ENCODE measurements at regions not wholly inside any gene's neighbourhood (a gene's known extent, or its start where the extent isn't known, plus 50 kb on each side); places are given as distances from the start of the nearest gene placed in this dataset.

DNA sequence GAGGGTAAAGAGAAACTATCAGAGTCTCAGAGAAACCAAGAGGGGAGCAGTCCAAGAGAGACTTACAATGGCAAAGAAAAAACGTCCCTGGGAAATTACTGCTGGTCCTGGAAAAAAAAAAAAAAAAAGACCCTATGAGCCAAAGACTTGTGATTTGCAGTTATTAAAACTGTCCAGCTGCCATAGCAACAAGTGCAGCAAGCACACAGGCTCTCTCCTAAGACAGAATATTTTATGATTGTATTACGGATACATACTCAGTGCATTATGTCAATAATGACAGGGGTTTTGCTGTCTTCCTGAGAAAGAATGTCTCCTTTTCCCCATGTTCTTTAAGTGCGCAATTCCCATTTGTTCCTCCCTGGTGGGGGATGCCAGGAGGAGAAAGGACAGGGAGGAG is 178.5 kb downstream of the GPAM start:
- ChIA-PET RAD21 (ENCODE audit: unreplicated experiment) (no interaction called here), SMC1A (ENCODE audit: uncharacterized antibody, unreplicated experiment) (no interaction called here), POLR2A (no interaction called here), CTCF (interaction anchor here (0.6 kb wide), 1 partner anchor 39 kb away, joined by 3 read pairs; no protein-coding TSS in a partner anchor)
- DNase-seq (ENCODE audit: low read depth, low spot score): no peak
- H3K4me1 ChIP-seq (ENCODE audit: control insufficient read depth, insufficient read depth, low read length): no peaks in the 10 kb centered on the region
- no peaks in the 10 kb centered on the region for H3K36me3 ChIP-seq (ENCODE audit: control insufficient read depth in 2 of 2, insufficient read depth in 2 of 2, low read length in 1 of 2)
- H3K9me3 ChIP-seq (replicated peaks; ENCODE audit: control insufficient read depth, insufficient read depth, low read length): no peaks in the 10 kb centered on the region
- BruUV-seq (replicated peaks): no TSS peak
- H4K20me1 ChIP-seq (ENCODE audit: control insufficient read depth, insufficient read depth): no peaks in the 10 kb centered on the region
- H3K4me3 ChIP-seq: no peak overlapping the region
- no peak for ATAC-seq
- no peak for FAIRE-seq
- in situ Hi-C loops (cut with MboI): no loop called here
- H3K27ac ChIP-seq (ENCODE audit: control insufficient read depth, insufficient read depth): no peak overlapping the region
- H3K9ac ChIP-seq (ENCODE audit: control insufficient read depth, insufficient read depth, low read length): no peak overlapping the region
- no peaks in the 10 kb centered on the region; a peak in 1 of 4 replicates for H3K27me3 ChIP-seq (replicated peaks in 1 of 2; ENCODE audit: control insufficient read depth in 2 of 2, insufficient read depth in 2 of 2, low read length in 1 of 2)
- no peaks in the 10 kb centered on the region for H3K79me2 ChIP-seq (ENCODE audit: control insufficient read depth, insufficient read depth, low read length)
- 71% methylated on average over 2 of the region's 3 CpGs for WGBS (ENCODE audit: insufficient coverage, insufficient replicate concordance, low lambda C conversion rate, missing lambda C conversion rate)
- no peak overlapping the region for H2AFZ ChIP-seq (ENCODE audit: control insufficient read depth, low read depth, low read length)
- no peak overlapping the region for H3K4me2 ChIP-seq (ENCODE audit: control insufficient read depth, insufficient read depth)
- intact Hi-C loops (cut with micrococcal nuclease; ENCODE audit: unreplicated experiment): no loop called here
- TF ChIP-seq NR2F1 (conservative IDR thresholded peaks at IDR 0.05): no peak
- no peak for TF ChIP-seq SPI1 (IDR thresholded peaks at IDR 0.05; ENCODE audit: borderline replicate concordance, insufficient read depth, low read depth, low read length)
- no peak for TF ChIP-seq MTA3 (IDR thresholded peaks at IDR 0.05; ENCODE audit: borderline replicate concordance, low read length)
- TF ChIP-seq ESRRA (IDR thresholded peaks at IDR 0.05; ENCODE audit: low read length): no peak
- TF ChIP-seq ETV6 (conservative IDR thresholded peaks at IDR 0.05 in 1 of 2, IDR thresholded peaks at IDR 0.05 in 1 of 2; ENCODE audit: borderline replicate concordance in 1 of 2, low read depth in 1 of 2): no peak
- TF ChIP-seq RFX5 (IDR thresholded peaks at IDR 0.05; ENCODE audit: low read depth, low read length): no peak
- TF ChIP-seq CBX3 (IDR thresholded peaks at IDR 0.05; ENCODE audit: borderline replicate concordance, low read depth): no peak
- no peak for TF ChIP-seq YBX1 (IDR thresholded peaks at IDR 0.05)
- no peak for TF ChIP-seq FOS (IDR thresholded peaks at IDR 0.05; ENCODE audit: borderline replicate concordance, extremely low read depth, insufficient read length)
- TF ChIP-seq, protein P1, sequence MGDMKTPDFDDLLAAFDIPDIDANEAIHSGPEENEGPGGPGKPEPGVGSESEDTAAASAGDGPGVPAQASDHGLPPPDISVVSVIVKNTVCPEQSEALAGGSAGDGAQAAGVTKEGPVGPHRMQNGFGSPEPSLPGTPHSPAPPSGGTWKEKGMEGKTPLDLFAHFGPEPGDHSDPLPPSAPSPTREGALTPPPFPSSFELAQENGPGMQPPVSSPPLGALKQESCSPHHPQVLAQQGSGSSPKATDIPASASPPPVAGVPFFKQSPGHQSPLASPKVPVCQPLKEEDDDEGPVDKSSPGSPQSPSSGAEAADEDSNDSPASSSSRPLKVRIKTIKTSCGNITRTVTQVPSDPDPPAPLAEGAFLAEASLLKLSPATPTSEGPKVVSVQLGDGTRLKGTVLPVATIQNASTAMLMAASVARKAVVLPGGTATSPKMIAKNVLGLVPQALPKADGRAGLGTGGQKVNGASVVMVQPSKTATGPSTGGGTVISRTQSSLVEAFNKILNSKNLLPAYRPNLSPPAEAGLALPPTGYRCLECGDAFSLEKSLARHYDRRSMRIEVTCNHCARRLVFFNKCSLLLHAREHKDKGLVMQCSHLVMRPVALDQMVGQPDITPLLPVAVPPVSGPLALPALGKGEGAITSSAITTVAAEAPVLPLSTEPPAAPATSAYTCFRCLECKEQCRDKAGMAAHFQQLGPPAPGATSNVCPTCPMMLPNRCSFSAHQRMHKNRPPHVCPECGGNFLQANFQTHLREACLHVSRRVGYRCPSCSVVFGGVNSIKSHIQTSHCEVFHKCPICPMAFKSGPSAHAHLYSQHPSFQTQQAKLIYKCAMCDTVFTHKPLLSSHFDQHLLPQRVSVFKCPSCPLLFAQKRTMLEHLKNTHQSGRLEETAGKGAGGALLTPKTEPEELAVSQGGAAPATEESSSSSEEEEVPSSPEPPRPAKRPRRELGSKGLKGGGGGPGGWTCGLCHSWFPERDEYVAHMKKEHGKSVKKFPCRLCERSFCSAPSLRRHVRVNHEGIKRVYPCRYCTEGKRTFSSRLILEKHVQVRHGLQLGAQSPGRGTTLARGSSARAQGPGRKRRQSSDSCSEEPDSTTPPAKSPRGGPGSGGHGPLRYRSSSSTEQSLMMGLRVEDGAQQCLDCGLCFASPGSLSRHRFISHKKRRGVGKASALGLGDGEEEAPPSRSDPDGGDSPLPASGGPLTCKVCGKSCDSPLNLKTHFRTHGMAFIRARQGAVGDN (IDR thresholded peaks at IDR 0.05): no peak
- TF ChIP-seq IKZF2 (IDR thresholded peaks at IDR 0.05): no peak
- TF ChIP-seq RELA (IDR thresholded peaks at IDR 0.05; ENCODE audit: borderline replicate concordance, partially characterized antibody): no peak
- TF ChIP-seq, protein P2, sequence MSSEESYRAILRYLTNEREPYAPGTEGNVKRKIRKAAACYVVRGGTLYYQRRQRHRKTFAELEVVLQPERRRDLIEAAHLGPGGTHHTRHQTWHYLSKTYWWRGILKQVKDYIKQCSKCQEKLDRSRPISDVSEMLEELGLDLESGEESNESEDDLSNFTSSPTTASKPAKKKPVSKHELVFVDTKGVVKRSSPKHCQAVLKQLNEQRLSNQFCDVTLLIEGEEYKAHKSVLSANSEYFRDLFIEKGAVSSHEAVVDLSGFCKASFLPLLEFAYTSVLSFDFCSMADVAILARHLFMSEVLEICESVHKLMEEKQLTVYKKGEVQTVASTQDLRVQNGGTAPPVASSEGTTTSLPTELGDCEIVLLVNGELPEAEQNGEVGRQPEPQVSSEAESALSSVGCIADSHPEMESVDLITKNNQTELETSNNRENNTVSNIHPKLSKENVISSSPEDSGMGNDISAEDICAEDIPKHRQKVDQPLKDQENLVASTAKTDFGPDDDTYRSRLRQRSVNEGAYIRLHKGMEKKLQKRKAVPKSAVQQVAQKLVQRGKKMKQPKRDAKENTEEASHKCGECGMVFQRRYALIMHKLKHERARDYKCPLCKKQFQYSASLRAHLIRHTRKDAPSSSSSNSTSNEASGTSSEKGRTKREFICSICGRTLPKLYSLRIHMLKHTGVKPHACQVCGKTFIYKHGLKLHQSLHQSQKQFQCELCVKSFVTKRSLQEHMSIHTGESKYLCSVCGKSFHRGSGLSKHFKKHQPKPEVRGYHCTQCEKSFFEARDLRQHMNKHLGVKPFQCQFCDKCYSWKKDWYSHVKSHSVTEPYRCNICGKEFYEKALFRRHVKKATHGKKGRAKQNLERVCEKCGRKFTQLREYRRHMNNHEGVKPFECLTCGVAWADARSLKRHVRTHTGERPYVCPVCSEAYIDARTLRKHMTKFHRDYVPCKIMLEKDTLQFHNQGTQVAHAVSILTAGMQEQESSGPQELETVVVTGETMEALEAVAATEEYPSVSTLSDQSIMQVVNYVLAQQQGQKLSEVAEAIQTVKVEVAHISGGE (CRISPR knock-in tag; IDR thresholded peaks at IDR 0.05): no peak
- TF ChIP-seq, protein P3, sequence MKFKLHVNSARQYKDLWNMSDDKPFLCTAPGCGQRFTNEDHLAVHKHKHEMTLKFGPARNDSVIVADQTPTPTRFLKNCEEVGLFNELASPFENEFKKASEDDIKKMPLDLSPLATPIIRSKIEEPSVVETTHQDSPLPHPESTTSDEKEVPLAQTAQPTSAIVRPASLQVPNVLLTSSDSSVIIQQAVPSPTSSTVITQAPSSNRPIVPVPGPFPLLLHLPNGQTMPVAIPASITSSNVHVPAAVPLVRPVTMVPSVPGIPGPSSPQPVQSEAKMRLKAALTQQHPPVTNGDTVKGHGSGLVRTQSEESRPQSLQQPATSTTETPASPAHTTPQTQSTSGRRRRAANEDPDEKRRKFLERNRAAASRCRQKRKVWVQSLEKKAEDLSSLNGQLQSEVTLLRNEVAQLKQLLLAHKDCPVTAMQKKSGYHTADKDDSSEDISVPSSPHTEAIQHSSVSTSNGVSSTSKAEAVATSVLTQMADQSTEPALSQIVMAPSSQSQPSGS (IDR thresholded peaks at IDR 0.05; ENCODE audit: low read length): no peak
- no peak for TF ChIP-seq CBFB (IDR thresholded peaks at IDR 0.05; ENCODE audit: low read depth)
- no peak for TF ChIP-seq EP300 (IDR thresholded peaks at IDR 0.05; ENCODE audit: borderline replicate concordance in 1 of 2, control insufficient read depth in 1 of 2, low read depth in 2 of 2, low read length in 2 of 2)
- no peak for TF ChIP-seq KAT2A (conservative IDR thresholded peaks at IDR 0.05; ENCODE audit: control insufficient read depth, low read depth, low read length)
